CD4-positive, CD25-positive, alpha-beta regulatory T cell (primary cell): ENCODE measurements at regions not wholly inside any gene's neighbourhood (a gene's known extent, or its start where the extent isn't known, plus 50 kb on each side); places are given as distances from the start of the nearest gene placed in this dataset.

Experiments used
- ATAC-seq, 2 donors: fragments of 150-1000 bp; cut with Tn5 transposase; one replicate each; pipeline ENCODE4 v1.10.0; 2021; ENCODE audit warnings: low read depth in 2 of 2, moderate number of reproducible peaks in 2 of 2, moderate library complexity in 1 of 2
- DNase-seq, 3 donors: peaks; one replicate each; pipeline versions ENCODE4 v3.0.0 to v3.0.0-alpha.2; 2012 to 2022; ENCODE audit warnings: mixed read lengths in 1 of 3
- H3K27ac ChIP-seq: one replicate; pipeline ENCODE4 v1.7.0; 2013; ENCODE audit warnings: mild to moderate bottlenecking, low read length; ENCODE audit not compliant: insufficient read depth, poor library complexity, severe bottlenecking
- H3K27me3 ChIP-seq: one replicate; pipeline ENCODE4 v1.7.0; 2013; ENCODE audit warnings: low read length; ENCODE audit not compliant: control insufficient read depth, insufficient read depth
- H3K36me3 ChIP-seq: one replicate; pipeline ENCODE4 v1.7.0; 2013; ENCODE audit warnings: mild to moderate bottlenecking, low read length, moderate library complexity; ENCODE audit not compliant: control insufficient read depth, insufficient read depth
- H3K4me1 ChIP-seq: 2 replicates; pipeline ENCODE4 v1.7.0; 2013; ENCODE audit warnings: mild to moderate bottlenecking, low read length; ENCODE audit not compliant: insufficient read depth, control insufficient read depth, poor library complexity, severe bottlenecking
- H3K4me3 ChIP-seq: one replicate; pipeline ENCODE4 v1.7.0; 2013; ENCODE audit warnings: low read depth, mild to moderate bottlenecking, low read length, moderate library complexity
- H3K9me3 ChIP-seq, 2 experiments: 1 replicate in 1 of 2; 2 replicates in 1 of 2; pipeline ENCODE4 v1.7.0; 2013; ENCODE audit warnings: low read length in 2 of 2, mild to moderate bottlenecking in 1 of 2, moderate library complexity in 1 of 2; ENCODE audit not compliant: control insufficient read depth in 2 of 2
- H3K27ac Mint-ChIP-seq, 3 donors: one replicate each; pipeline ENCODE4 v1.8.0; 2020 to 2022; ENCODE audit warnings: mild to moderate bottlenecking in 3 of 3, mixed read lengths in 3 of 3, moderate library complexity in 2 of 3
- H3K27me3 Mint-ChIP-seq: one replicate; pipeline ENCODE4 v1.8.0; 2022; ENCODE audit warnings: mild to moderate bottlenecking, mixed read lengths
- H3K36me3 Mint-ChIP-seq: one replicate; pipeline ENCODE4 v1.8.0; 2020; ENCODE audit warnings: mixed read lengths
- H3K4me1 Mint-ChIP-seq, 4 donors: one replicate each; pipeline ENCODE4 v1.8.0; 2020 to 2022; ENCODE audit warnings: mixed read lengths in 4 of 4, mild to moderate bottlenecking in 1 of 4
- H3K4me3 Mint-ChIP-seq, 4 donors: one replicate each; pipeline ENCODE4 v1.8.0; 2020 to 2022; ENCODE audit warnings: mild to moderate bottlenecking in 4 of 4, mixed read lengths in 4 of 4, moderate library complexity in 3 of 4
- H3K9me3 Mint-ChIP-seq, 7 donors: one replicate each; pipeline ENCODE4 v1.8.0; 2020 to 2022; ENCODE audit warnings: mixed read lengths in 7 of 7, mild to moderate bottlenecking in 3 of 7, moderate library complexity in 2 of 7

- Mint-ChIP-seq H3K36me3 (no peaks in the 10 kb centered on the region), H3K4me1 (no peaks in the 10 kb centered on the region), H3K27ac (peak overlapping the region in 1 of 3 donors; percentile 50), H3K9me3 (peaks cover 1 to 14% (median 6%) of the 10 kb centered on the region in 7 donors), H3K27me3 (peaks cover 9% of the 10 kb centered on the region), H3K4me3 (no peak overlapping the region)
- Histone ChIP-seq H3K36me3 (no peaks in the 10 kb centered on the region), H3K27me3 (no peaks in the 10 kb centered on the region), H3K27ac (no peak overlapping the region), H3K9me3 (no peaks in the 10 kb centered on the region), H3K4me3 (no peak overlapping the region), H3K4me1 (no peaks in the 10 kb centered on the region)
- ATAC-seq (no peak), DNase-seq (no peak)
These were observed 249.6 kb downstream of the NSG2 start for GRCh38 chr5:174294891-174295620.

GRCh38 chr5:174295702-174296436 lies 250.4 kb downstream of the NSG2 start:
- Histone ChIP-seq H3K4me1 (no peaks in the 10 kb centered on the region), H3K27me3 (no peaks in the 10 kb centered on the region), H3K27ac (no peak overlapping the region), H3K4me3 (no peak overlapping the region), H3K36me3 (no peaks in the 10 kb centered on the region), H3K9me3 (no peaks in the 10 kb centered on the region)
- Mint-ChIP-seq H3K27ac (no peak overlapping the region), H3K9me3 (peaks cover 1 to 16% (median 3%) of the 10 kb centered on the region in 7 donors), H3K27me3 (peaks cover 9% of the 10 kb centered on the region), H3K4me1 (no peaks in the 10 kb centered on the region), H3K4me3 (no peak overlapping the region), H3K36me3 (no peaks in the 10 kb centered on the region)
- no peak for ATAC-seq
- DNase-seq: no peak

GRCh38 chr5:174300118-174300940 lies 254.8 kb downstream of the NSG2 start:
- H3K4me3 Mint-ChIP-seq: no peak overlapping the region
- H3K36me3 ChIP-seq: no peaks in the 10 kb centered on the region
- H3K9me3 ChIP-seq: no peaks in the 10 kb centered on the region
- DNase-seq (no peak), ATAC-seq (no peak)
- H3K27ac Mint-ChIP-seq: peak overlapping the region in 1 of 3 donors; percentile 30
- H3K4me3 ChIP-seq: no peak overlapping the region
- H3K27ac ChIP-seq: no peak overlapping the region
- no peaks in the 10 kb centered on the region for H3K36me3 Mint-ChIP-seq
- no peaks in the 10 kb centered on the region for H3K27me3 ChIP-seq
- peaks cover 4% of the 10 kb centered on the region for H3K27me3 Mint-ChIP-seq
- no peaks in the 10 kb centered on the region for H3K4me1 Mint-ChIP-seq
- H3K4me1 ChIP-seq: no peaks in the 10 kb centered on the region
- H3K9me3 Mint-ChIP-seq: peaks cover 0 to 17% (median 2%) of the 10 kb centered on the region in 7 donors

- Histone ChIP-seq H3K27me3 (no peaks in the 10 kb centered on the region), H3K4me1 (no peaks in the 10 kb centered on the region), H3K36me3 (no peaks in the 10 kb centered on the region), H3K27ac (no peak overlapping the region), H3K4me3 (no peak overlapping the region), H3K9me3 (no peaks in the 10 kb centered on the region)
- DNase-seq (no peak), ATAC-seq (no peak)
- H3K9me3 Mint-ChIP-seq: peaks cover 0 to 17% (median 3%) of the 10 kb centered on the region in 7 donors
- no peaks in the 10 kb centered on the region for H3K4me1 Mint-ChIP-seq
- peaks cover 4% of the 10 kb centered on the region for H3K27me3 Mint-ChIP-seq
- H3K4me3 Mint-ChIP-seq: no peak overlapping the region
- no peaks in the 10 kb centered on the region for H3K36me3 Mint-ChIP-seq
- peak overlapping the region in 1 of 3 donors; percentile 30 for H3K27ac Mint-ChIP-seq
These were observed 255.6 kb downstream of the NSG2 start for GRCh38 chr5:174300941-174301761.

GRCh38 chr5:174301848-174302625 lies 256.5 kb downstream of the NSG2 start:
- Mint-ChIP-seq H3K4me3 (no peak overlapping the region), H3K4me1 (no peaks in the 10 kb centered on the region), H3K27ac (no peak overlapping the region), H3K36me3 (no peaks in the 10 kb centered on the region), H3K27me3 (peaks cover 4% of the 10 kb centered on the region), H3K9me3 (peaks cover 0 to 16% (median 3%) of the 10 kb centered on the region in 7 donors)
- no peaks in the 10 kb centered on the region for H3K4me1 ChIP-seq
- no peaks in the 10 kb centered on the region for H3K36me3 ChIP-seq
- DNase-seq (no peak), ATAC-seq (no peak)
- no peak overlapping the region for H3K27ac ChIP-seq
- H3K9me3 ChIP-seq: no peaks in the 10 kb centered on the region
- H3K4me3 ChIP-seq: no peak overlapping the region
- no peaks in the 10 kb centered on the region for H3K27me3 ChIP-seq

- DNase-seq (no peak), ATAC-seq (no peak)
- Histone ChIP-seq H3K27ac (no peak overlapping the region), H3K4me3 (no peak overlapping the region), H3K9me3 (no peaks in the 10 kb centered on the region), H3K27me3 (no peaks in the 10 kb centered on the region), H3K36me3 (no peaks in the 10 kb centered on the region), H3K4me1 (no peaks in the 10 kb centered on the region)
- H3K36me3 Mint-ChIP-seq: no peaks in the 10 kb centered on the region
- H3K4me3 Mint-ChIP-seq: no peak overlapping the region
- peaks cover 1% of the 10 kb centered on the region for H3K27me3 Mint-ChIP-seq
- no peaks in the 10 kb centered on the region for H3K4me1 Mint-ChIP-seq
- H3K9me3 Mint-ChIP-seq: peaks cover 0 to 12% (median 2%) of the 10 kb centered on the region in 7 donors
- no peak overlapping the region for H3K27ac Mint-ChIP-seq
These were observed 257.5 kb downstream of the NSG2 start for GRCh38 chr5:174303035-174303434.
